PC-9 (cell line): ENCODE measurements at regions not wholly inside any gene's neighbourhood (a gene's known extent, or its start where the extent isn't known, plus 50 kb on each side); places are given as distances from the start of the nearest gene placed in this dataset.

ENCODE experiments used
- BruUV-seq: library from RNA; stranded (reverse); fragments of 400-500 nt; replicated peaks from 2 replicates; lab custom pipeline; 2021; lab: Mats Ljungman, UMichigan
- CTCF ChIA-PET: fragments of 300-600 bp; sonication (Branson Sonifier 250); formaldehyde crosslinking; loops from one replicate; lab custom pipeline; 2022; ENCODE audit warnings: antibody characterized with exemption; lab: Charles Lee
- POLR2A ChIA-PET: fragments of 300-600 bp; sonication (Branson Sonifier 250); formaldehyde crosslinking; loops from one replicate; lab custom pipeline; 2022; ENCODE audit warnings: antibody characterized with exemption; ENCODE audit not compliant: unreplicated experiment; lab: Charles Lee
- DNase-seq, 2 experiments: peaks; one replicate each; pipeline versions ENCODE4 v3.0.0 to v3.0.0-alpha.2; 2015 to 2022; ENCODE audit warnings: mixed read lengths in 1 of 2
- H2AFZ ChIP-seq: fragments of 200-600 bp; sonication (generic); 2 replicates; pipeline ENCODE4 v1.8.1; 2017; ENCODE audit warnings: antibody characterized with exemption
- H3F3A ChIP-seq: fragments of 200-600 bp; sonication (generic); 2 replicates; pipeline ENCODE4 v1.8.1; 2017; ENCODE audit warnings: antibody characterized with exemption, mild to moderate bottlenecking, low read depth; ENCODE audit not compliant: insufficient read depth
- H3K27ac ChIP-seq: fragments of 200-600 bp; sonication (generic); 2 replicates; pipeline ENCODE4 v1.6.1; 2016; ENCODE audit warnings: mixed run types
- H3K27me3 ChIP-seq: fragments of 200-600 bp; sonication (generic); 2 replicates; pipeline ENCODE4 v1.6.1; 2016; ENCODE audit warnings: low read depth, mixed run types; ENCODE audit not compliant: insufficient read depth
- H3K36me3 ChIP-seq: fragments of 200-600 bp; sonication (generic); 2 replicates; pipeline ENCODE4 v1.6.1; 2016; ENCODE audit warnings: low read depth, mixed run types
- H3K4me1 ChIP-seq: fragments of 200-600 bp; sonication (generic); replicated peaks from 2 replicates; pipeline ENCODE4 v1.6.1; 2016; ENCODE audit warnings: mixed run types; ENCODE audit not compliant: insufficient read depth
- H3K4me2 ChIP-seq: fragments of 200-600 bp; sonication (generic); 2 replicates; pipeline ENCODE4 v1.6.1; 2017; ENCODE audit warnings: mixed run types
- H3K4me3 ChIP-seq: fragments of 200-600 bp; sonication (generic); 2 replicates; pipeline ENCODE4 v1.6.1; 2016; ENCODE audit warnings: mixed run types
- H3K79me2 ChIP-seq: fragments of 200-600 bp; sonication (generic); 2 replicates; pipeline ENCODE4 v1.6.1; 2017; ENCODE audit warnings: low read depth, mixed run types
- H3K9me2 ChIP-seq: fragments of 200-600 bp; sonication (generic); 2 replicates; pipeline ENCODE4 v1.8.1; 2017; ENCODE audit warnings: mild to moderate bottlenecking; ENCODE audit not compliant: insufficient read depth
- H3K9me3 ChIP-seq: fragments of 200-600 bp; sonication (generic); 2 replicates; pipeline ENCODE4 v1.8.1; 2016; ENCODE audit warnings: low read depth; ENCODE audit not compliant: insufficient read depth
- H4K20me1 ChIP-seq: fragments of 200-600 bp; sonication (generic); 2 replicates; pipeline ENCODE4 v1.8.1; 2017; ENCODE audit not compliant: insufficient read depth
- EZH2 ChIP-seq: fragments of 200-600 bp; sonication (generic); IDR thresholded peaks from 2 replicates; pipeline ENCODE4 v1.8.0; 2017; ENCODE audit warnings: antibody characterized with exemption, low read depth
- intact Hi-C: fragments of 100-400 bp; cut with micrococcal nuclease; formaldehyde crosslinking; loops from one replicate; pipeline ENCODE4 v1.10.0; 2022; ENCODE audit not compliant: unreplicated experiment
- TF ChIP-seq, protein P1 (sequence below): fragments of 200-600 bp; sonication (generic); conservative IDR thresholded peaks from 2 replicates; pipeline ENCODE4 v1.6.1; 2017; ENCODE audit warnings: mixed run types, antibody characterized with exemption, mild to moderate bottlenecking, moderate library complexity

DNA sequence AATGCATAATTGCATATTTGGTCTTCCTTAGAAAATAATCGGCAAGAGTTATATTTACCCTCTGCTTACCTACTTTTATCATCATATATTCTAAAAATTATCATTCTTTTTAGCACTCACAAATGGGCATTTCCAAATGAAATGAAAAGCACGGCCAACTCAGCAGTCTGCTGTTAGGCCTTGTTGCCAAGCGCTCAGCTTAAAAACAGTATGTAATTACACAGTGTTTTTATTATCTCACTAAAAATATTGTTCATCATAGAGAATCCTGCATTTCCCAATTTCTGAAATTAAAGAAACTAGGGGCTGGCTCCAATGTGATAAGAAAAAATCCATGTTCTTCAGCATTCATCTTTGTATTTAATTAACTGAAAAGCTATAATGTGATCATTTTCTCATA, 391.7 kb upstream of the ADARB2 start:
- Histone ChIP-seq H4K20me1 (no peaks in the 10 kb centered on the region), H3K9me2 (no peaks in the 10 kb centered on the region), H3K9me3 (no peaks in the 10 kb centered on the region), H3K4me1 (no peaks in the 10 kb centered on the region), H2AFZ (no peak overlapping the region), H3F3A (no peaks in the 10 kb centered on the region), H3K4me3 (no peak overlapping the region), H3K79me2 (no peaks in the 10 kb centered on the region), H3K4me2 (no peak overlapping the region), H3K27me3 (no peaks in the 10 kb centered on the region), H3K36me3 (no peaks in the 10 kb centered on the region), H3K27ac (no peak overlapping the region)
- TF ChIP-seq, protein P1, sequence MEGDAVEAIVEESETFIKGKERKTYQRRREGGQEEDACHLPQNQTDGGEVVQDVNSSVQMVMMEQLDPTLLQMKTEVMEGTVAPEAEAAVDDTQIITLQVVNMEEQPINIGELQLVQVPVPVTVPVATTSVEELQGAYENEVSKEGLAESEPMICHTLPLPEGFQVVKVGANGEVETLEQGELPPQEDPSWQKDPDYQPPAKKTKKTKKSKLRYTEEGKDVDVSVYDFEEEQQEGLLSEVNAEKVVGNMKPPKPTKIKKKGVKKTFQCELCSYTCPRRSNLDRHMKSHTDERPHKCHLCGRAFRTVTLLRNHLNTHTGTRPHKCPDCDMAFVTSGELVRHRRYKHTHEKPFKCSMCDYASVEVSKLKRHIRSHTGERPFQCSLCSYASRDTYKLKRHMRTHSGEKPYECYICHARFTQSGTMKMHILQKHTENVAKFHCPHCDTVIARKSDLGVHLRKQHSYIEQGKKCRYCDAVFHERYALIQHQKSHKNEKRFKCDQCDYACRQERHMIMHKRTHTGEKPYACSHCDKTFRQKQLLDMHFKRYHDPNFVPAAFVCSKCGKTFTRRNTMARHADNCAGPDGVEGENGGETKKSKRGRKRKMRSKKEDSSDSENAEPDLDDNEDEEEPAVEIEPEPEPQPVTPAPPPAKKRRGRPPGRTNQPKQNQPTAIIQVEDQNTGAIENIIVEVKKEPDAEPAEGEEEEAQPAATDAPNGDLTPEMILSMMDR = no peak
- TF ChIP-seq EZH2 = no peak
- ChIA-PET CTCF (no interaction called here), POLR2A (no interaction called here)
- intact Hi-C loops = no loop called here
- no peak for DNase-seq
- no TSS peak for BruUV-seq

DNA sequence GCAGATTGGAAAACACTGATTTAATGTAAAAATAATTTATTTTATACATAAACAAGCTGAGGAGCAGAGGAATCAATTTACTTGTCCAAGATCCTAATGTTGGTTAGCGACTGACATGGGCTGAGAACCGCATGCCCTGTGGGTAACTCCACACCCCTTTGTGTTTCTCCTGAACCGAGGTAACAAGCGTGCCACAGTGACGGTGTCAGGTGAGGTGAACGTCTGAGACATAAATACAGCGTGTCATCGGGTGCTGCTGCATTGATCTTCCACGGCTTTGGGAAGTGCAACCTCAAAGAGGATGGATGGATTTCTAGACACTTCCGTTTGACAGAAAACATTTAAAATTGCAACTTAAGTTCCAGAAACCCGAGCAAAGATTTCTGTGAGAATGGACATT, 386.8 kb upstream of the ADARB2 start:
- CTCF ChIA-PET = no interaction called here
- Histone ChIP-seq H3K9me2 (no peaks in the 10 kb centered on the region), H3K27ac (no peak overlapping the region), H3K79me2 (no peaks in the 10 kb centered on the region), H3K36me3 (no peaks in the 10 kb centered on the region), H2AFZ (no peak overlapping the region), H3K9me3 (no peaks in the 10 kb centered on the region), H3K4me2 (no peak overlapping the region), H3K4me3 (no peak overlapping the region), H3F3A (no peaks in the 10 kb centered on the region), H4K20me1 (no peaks in the 10 kb centered on the region), H3K27me3 (no peaks in the 10 kb centered on the region), H3K4me1 (no peaks in the 10 kb centered on the region)
- no TSS peak for BruUV-seq
- DNase-seq = no peak
- POLR2A ChIA-PET = no interaction called here
- intact Hi-C loops = no loop called here
- TF ChIP-seq EZH2 = no peak
- TF ChIP-seq, protein P1 = no peak

DNA sequence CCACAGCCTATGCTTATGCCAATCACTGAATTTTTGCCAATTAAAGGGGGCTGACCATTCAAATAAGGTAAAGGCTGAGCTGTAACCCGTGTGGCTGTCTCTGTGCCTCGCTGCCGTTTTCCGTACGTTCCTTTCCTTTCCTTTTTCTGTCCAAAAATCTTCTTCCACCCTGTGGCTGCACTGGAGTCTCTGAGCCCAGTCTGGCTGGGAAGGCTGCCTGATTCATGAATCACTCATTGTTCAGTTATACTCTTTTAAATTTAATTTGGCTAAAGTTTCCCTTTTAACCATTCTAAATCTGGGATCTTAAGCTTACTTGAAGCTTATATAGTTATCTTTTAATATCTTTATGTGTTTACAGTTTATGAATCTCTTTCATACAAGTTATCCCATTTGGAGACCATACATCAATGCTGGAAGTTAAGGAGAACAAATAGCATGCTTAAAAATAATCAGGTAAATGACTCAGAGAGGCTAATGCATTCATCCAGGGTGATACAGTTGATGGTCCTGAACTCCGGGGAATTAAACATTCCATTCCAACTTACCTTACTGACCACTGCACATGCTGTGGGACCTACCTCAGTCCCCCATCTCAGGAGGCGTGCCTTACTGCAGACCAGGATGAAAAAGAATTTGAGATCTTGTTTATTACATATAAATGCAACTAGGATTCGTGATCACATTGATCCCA, 385.3 kb upstream of the ADARB2 start:
- no peaks in the 10 kb centered on the region for H3K9me2 ChIP-seq
- H3K4me3 ChIP-seq = no peak overlapping the region
- H3K4me2 ChIP-seq = no peak overlapping the region
- H2AFZ ChIP-seq = no peak overlapping the region
- no peaks in the 10 kb centered on the region for H3K36me3 ChIP-seq
- DNase-seq = no peak
- H3F3A ChIP-seq = no peaks in the 10 kb centered on the region
- no peak overlapping the region for H3K27ac ChIP-seq
- no peaks in the 10 kb centered on the region for H3K27me3 ChIP-seq
- H3K9me3 ChIP-seq = no peaks in the 10 kb centered on the region
- no peak for TF ChIP-seq EZH2
- TF ChIP-seq, protein P1 = no peak
- CTCF ChIA-PET = no interaction called here
- no peaks in the 10 kb centered on the region for H3K79me2 ChIP-seq
- no TSS peak for BruUV-seq
- intact Hi-C loops = no loop called here
- POLR2A ChIA-PET = no interaction called here
- no peaks in the 10 kb centered on the region for H4K20me1 ChIP-seq
- no peaks in the 10 kb centered on the region for H3K4me1 ChIP-seq
